NCI-H2029 treated with DMSO at 0.1 percent for 48 hours (cell line): ENCODE measurements at regions not wholly inside any gene's neighbourhood (a gene's known extent, or its start where the extent isn't known, plus 50 kb on each side); places are given as distances from the start of the nearest gene placed in this dataset.

Experiments used
- DNase-seq: peaks from one replicate; lab custom pipeline; 2025; lab: John Stamatoyannopoulos, UW

- no peak for DNase-seq
Measured at GRCh38 chr10:104505521-104506042, 135.5 kb upstream of the SORCS3 start.

DNA sequence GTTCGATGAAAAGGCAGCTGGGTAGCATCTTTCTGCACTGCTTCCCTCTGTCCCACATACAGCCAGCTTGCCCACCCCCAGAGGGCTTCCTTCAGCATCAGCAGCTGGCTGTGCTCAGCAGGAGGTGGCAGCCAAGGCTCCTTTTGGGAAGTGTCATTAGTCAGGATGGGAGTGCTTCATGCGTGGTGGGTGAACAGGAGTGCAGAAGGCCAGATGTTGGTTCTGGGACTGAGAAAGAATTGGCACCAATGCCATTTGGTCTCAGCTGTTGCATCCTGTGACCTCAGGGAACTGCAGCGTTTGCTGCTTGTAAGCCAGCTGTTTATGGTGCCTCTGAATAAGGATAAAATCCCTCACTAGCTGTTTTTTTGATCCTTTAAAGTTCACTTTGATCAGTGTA is 131.1 kb upstream of the SORCS3 start:
- no peak for DNase-seq

DNA sequence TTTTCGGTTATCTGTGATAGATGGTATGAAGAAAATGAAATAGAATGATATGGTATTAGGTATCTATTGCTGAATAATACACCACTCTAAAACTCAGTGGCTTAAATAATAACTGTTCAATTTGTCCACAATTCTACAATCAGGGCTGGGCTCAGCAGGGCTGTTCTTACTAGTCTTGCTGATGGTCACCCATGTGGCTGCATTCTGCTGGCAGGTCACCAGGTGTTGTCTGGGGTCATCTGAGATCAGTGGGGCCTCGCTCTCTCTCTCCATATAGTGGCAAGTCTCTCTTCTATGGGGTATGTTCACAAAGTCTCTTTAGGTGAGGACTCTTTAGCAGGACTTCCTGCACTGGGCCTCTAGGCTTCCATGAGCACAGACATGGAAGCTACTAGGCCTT is 130.4 kb upstream of the SORCS3 start:
- no peak for DNase-seq

DNA sequence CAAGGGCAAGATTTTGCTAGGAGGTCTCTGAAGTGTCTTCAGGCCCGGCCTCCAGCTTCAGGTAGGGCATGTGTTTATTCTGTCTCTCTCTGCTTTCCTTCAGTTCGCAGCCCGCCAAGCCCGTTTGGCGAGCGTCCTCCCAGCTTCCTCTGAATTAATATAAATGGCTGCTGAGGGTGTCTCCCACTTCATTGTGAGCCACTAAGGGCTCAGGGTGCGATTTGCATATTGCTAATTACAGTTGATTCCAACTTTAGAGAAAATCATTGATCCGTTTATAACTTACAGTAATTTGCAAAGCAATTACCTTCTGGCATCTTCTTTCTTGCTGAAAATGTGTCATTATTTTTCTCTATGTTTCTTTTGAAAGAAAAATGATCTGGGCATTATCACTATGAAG is 128.3 kb upstream of the SORCS3 start:
- DNase-seq, result no peak

- no peak for DNase-seq
Measured at GRCh38 chr10:104515678-104516199, 125.4 kb upstream of the SORCS3 start.

DNA sequence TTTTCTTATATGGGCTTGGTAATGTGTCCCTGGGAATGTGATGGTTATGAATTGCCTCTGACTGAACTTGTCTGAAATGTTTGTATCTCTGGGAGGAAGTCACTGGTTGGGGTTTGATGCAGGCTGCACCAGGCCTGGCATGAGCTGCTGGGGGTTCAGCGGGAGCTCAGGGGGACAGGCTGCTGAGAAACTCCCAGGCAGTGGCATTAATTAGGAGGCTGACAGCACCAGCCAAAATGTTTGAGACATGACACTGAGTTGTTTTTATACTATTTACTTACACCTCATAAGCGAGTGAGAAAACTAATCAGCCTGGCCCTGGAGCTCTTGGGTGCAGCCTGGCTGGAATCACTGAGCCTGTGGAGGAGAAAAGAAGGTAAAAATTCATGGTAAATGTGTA is 124.1 kb upstream of the SORCS3 start:
- DNase-seq, result no peak

GRCh38 chr10:104517946-104518345 is 123.1 kb upstream of the SORCS3 start:
- DNase-seq, result no peak

DNA sequence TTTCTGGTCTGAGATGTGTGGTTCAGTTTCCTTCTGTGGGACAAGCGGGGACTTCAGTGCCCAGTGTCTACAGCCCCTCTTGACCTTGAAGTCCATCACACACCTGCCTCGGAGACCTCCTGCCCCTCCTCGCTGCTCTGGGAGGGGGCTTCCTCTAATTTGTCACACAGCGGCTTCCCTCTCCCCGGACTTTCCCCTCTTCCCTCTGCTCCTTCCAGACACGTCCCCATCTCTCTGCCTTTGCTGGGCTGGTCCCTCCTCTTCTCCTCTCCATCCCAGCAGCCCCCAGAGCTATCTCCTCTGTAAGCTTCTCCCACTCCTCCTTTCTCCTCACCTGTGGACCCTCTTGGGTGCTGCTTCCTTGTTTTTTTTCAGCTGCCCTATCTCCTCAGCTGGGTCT is 122.2 kb upstream of the SORCS3 start:
- DNase-seq, result no peak

DNA sequence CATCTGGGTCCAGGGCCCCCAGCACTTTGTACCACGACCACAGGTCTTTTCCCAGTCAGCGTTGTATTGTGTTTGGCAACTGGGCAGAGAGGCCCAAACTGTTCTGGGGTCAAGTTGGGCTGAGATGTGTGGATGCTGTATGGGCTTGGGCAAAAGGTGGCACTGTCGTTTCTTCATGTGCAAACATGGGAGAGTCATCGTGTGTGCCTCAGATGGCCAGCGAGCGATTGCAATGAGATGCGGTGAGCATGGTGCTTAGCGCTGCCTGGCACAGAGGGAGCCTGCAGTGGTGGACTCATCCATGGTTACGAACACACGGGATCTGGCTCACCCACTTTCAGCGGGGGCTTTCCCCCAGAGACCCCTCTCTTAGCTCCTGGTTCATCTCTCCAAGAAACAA is 120.4 kb upstream of the SORCS3 start:
- DNase-seq, result no peak

GRCh38 chr10:104521901-104522694 is 119.0 kb upstream of the SORCS3 start:
- DNase-seq, result no peak

- DNase-seq, result no peak
Measured at GRCh38 chr10:104526188-104526587, 114.9 kb upstream of the SORCS3 start.

DNA sequence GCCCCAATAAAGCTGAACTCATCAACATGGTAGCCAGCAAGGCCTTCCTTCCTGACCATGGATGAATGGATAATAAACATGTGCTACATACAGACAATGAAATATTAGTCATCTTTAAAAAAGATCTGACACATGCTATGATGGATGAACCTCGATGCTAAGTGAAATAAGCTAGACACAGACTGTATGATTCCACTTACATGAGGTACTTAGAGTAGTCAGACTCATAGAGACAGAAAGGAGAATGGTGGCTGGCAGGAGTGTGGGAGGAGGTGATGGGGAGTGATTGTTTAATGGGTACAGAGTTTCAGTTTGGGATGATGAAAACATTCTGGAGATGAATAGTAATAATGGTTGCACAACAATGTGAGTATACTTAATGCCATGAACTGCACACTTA is 114.1 kb upstream of the SORCS3 start:
- no peak for DNase-seq

- DNase-seq, result no peak
Measured at GRCh38 chr10:104540181-104540580, 100.9 kb upstream of the SORCS3 start.

DNA sequence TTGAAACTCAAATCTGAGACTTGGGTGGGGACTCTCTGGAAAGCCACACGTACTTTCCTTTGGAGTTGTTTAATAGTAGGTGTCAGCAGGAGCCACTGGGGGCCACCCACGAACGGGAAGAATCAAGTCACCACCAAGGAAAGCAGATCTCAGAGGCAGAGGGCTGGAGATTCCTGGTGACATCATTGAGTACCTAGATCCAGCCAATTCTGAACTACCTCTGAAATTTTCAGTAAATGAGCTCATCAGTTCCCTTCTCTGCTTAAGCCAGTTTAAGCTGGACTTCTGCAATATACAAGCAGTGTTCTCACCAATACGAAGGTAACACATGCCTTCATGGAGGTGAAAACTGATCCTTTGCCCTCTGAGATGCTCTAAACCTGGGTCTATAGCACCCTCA is 99.3 kb upstream of the SORCS3 start:
- DNase-seq, result no peak

DNA sequence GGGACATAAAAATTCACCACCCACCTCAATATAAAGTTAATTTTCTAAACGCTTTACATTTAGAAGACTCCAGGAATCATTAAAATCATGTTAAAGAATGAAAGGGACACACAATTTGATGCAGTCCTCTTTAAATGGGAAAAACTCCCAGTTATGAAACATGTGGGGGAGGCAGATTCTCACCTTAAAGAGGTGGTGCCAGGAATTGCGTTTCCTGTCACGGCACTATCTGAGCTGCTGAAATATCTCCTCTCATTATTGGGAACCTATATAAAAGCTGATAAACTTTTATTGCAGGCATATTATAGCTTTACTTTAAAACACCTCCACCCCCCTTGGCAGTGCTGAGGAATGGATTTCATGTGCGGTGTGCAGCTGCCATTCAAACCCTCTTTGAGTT is 94.8 kb upstream of the SORCS3 start:
- DNase-seq, result no peak

DNA sequence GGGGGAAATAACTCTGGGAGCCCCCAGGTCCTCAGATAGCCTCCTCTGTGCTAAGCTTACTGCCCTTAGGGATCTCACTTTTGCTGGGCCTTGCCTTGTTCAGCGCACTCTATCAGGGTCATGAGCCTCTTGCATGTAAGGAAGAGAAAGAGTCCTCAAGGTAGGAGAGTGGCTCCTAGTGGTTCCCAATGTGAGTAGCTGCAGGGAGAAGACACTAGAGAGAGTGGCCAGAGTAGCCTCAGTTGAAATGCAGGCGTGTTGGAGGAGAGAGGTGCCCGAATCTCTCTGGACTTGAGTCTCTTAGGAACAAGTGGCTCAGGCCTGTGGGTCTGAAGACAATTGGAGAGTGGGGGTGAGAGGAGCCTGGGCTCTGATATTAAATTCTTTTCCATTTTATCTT is 94.3 kb upstream of the SORCS3 start:
- no peak for DNase-seq

DNA sequence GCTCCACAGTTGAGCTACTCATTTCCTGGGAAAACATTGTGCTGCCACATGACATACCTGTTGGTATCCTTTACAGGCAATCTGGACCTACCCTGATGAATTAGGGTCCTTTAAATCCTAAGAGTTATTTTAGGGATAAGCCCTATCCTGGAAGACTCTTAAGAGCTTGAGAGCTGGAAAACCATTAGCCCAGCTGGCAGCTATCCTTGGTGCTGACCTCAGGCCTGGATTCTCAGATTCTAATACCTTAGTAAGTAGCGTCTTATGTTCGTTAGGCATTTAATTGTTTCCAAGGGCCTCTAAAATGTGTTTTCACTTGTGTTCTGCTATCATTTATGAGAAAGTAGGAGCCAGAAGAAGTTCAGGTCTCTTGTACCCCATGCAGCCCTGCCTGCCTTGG is 93.0 kb upstream of the SORCS3 start:
- no peak for DNase-seq

DNA sequence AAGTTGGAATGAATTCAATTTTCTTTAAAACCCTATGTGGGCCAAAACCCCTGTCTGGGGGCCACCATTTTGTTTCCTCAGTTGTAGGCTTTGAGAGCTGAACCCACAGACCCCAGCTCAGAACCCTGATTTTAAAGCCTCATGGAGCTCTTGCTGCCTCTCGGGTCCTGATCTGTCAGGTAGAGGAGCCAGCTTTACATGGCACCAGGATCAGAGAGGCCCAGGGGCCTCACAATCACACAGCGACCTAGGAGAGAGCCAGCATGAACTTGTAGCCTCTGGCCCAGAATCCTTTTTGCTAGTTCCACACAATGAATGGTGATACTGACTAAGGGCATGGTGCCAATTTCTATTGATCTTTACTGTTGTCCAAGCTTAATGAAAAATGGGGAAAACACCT is 84.3 kb upstream of the SORCS3 start:
- DNase-seq, result no peak

- DNase-seq, result no peak
Measured at GRCh38 chr10:104557966-104558365, 83.1 kb upstream of the SORCS3 start.

DNA sequence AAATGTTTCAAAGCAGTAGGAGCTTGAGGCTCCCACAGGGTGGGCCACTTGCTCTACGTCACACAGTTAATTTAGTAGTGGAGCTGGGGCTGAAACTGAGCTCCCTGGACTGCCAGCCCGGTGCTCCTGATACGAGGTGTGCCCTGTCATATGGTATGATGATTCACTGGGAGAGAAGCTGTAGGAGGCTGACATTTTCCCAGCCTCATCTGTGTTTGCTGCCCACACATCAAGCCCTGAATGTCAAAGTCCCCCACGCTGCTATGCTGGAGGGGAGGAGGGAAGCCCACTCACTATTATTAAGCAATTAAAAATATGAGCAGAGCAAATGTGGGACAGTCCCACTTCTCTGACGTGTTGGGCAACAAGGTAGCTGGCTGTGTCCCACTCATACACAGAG is 81.2 kb upstream of the SORCS3 start:
- no peak for DNase-seq

DNA sequence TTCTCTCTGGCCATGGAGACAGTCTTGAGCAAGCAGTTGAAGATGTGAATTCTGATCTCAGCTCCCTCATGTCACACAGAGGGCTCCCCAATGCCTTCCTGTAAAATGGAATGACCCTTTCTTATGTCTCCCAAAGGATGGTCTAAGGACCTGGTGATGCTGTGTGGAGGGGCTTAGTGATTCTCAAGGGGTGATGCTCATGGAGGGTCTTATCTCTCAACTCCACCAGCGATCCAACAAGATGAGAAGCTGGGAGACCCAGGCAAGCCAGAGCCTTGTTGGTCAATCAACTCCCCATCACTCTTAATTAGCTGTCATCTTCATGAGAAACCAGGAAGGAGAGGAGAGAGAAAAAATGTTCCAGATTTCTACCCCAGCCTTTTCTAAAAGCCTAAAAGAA is 78.0 kb upstream of the SORCS3 start:
- no peak for DNase-seq

DNA sequence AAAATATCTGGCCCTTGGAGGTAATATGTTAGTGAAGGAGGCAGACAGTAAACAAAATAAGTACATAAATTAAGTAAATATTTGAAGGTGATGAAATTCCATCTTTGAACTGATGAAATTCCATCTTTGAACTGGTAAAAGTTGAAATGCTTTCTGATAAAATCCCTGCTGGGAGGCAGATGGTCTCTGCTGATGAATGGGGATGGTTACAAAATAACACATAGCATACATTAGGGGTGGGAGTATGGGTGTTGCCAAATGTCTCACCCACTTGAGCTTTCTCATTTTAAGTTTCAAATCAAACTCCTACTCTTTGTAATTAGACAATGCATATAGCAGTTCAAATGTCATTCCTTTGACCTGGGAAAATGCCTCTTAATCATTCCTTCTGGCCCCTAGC is 77.5 kb upstream of the SORCS3 start:
- DNase-seq, result no peak

GRCh38 chr10:104574427-104574826 is 66.7 kb upstream of the SORCS3 start:
- DNase-seq, result no peak

GRCh38 chr10:104574838-104575237 is 66.3 kb upstream of the SORCS3 start:
- DNase-seq, result no peak
